K562 (cell line): ENCODE measurements at regions not wholly inside any gene's neighbourhood (a gene's known extent, or its start where the extent isn't known, plus 50 kb on each side); places are given as distances from the start of the nearest gene placed in this dataset.

Experiments
- AFF1 ChIP-seq, 2 experiments: fragments of 450-650 bp; IDR thresholded peaks; 2 replicates each; pipeline ENCODE4 v1.6.1; 2018; ENCODE audit warnings: mild to moderate bottlenecking in 2 of 2, low read depth in 1 of 2; ENCODE audit not compliant: partially characterized antibody in 2 of 2
- ATF3 ChIP-seq, 2 experiments: fragments of 450-650 bp in 1 of 2; sonication (generic) in 1 of 2; formaldehyde crosslinking in 1 of 2; IDR thresholded peaks in 1 of 2; conservative IDR thresholded peaks in 1 of 2; 2 replicates each; pipeline versions ENCODE4 v1.6.1 to v1.8.1; 2016 to 2023; ENCODE audit warnings: mild to moderate bottlenecking in 2 of 2, moderate library complexity in 2 of 2, inconsistent platforms in 1 of 2, missing genetic modification reagents in 1 of 2
- FOXA3 ChIP-seq, 2 experiments: fragments of 450-650 bp in 1 of 2; sonication (generic) in 1 of 2; formaldehyde crosslinking; IDR thresholded peaks in 1 of 2; conservative IDR thresholded peaks in 1 of 2; 2 replicates each; pipeline versions ENCODE4 v1.4.0 to v1.8.0; 2020 to 2022; ENCODE audit warnings: mild to moderate bottlenecking in 2 of 2, missing genetic modification reagents in 1 of 2
- FOXJ3 ChIP-seq: sonication (generic); formaldehyde crosslinking; IDR thresholded peaks from 2 replicates; pipeline ENCODE4 v1.4.0; 2020; ENCODE audit warnings: mild to moderate bottlenecking, missing genetic modification reagents
- PHF21A ChIP-seq: fragments of 450-650 bp; IDR thresholded peaks from 2 replicates; pipeline ENCODE4 v1.6.1; 2017; ENCODE audit warnings: low read depth, borderline replicate concordance
- REST ChIP-seq, 2 experiments: fragments of 450-650 bp; formaldehyde crosslinking in 1 of 2; IDR thresholded peaks; 2 replicates each; pipeline versions ENCODE4 v1.4.0 to v1.6.1; 2014 to 2020; ENCODE audit warnings: mild to moderate bottlenecking in 2 of 2, borderline replicate concordance in 1 of 2, low read depth in 1 of 2
- SMARCE1 ChIP-seq: fragments of 450-650 bp; IDR thresholded peaks from 2 replicates; pipeline ENCODE4 v1.7.1; 2016; ENCODE audit warnings: mild to moderate bottlenecking
- ZBTB17 ChIP-seq: fragments of 450-650 bp; formaldehyde crosslinking; IDR thresholded peaks from 2 replicates; pipeline ENCODE4 v1.4.0; 2020; ENCODE audit warnings: mild to moderate bottlenecking

GRCh38 chr6:26197933-26198721, 110.9 kb downstream of the HFE start (continued):
- TF ChIP-seq ATF3 (IDR thresholded peaks at IDR 0.05) (no peak), ATF3 (CRISPR knock-in tag; conservative IDR thresholded peaks at IDR 0.05) (no peak), REST (IDR thresholded peaks at IDR 0.05; ENCODE audit: borderline replicate concordance) (no peak), REST (CRISPR knock-in tag; IDR thresholded peaks at IDR 0.05; ENCODE audit: low read depth) (0 out of 2 replicates have a peak, but pooled peaks have one; percentile 30), ZBTB17 (CRISPR knock-in tag) (0 out of 2 replicates have a peak, but pooled peaks have one; percentile 21), SMARCE1 (no peak), AFF1 (IDR thresholded peaks at IDR 0.05; ENCODE audit: low read depth in 1 of 2, partially characterized antibody in 2 of 2) (peak in 1 of 2 experiments; percentile 2), PHF21A (no peak), FOXJ3 (CRISPR knock-in tag) (no peak), FOXA3 (CRISPR knock-in tag; conservative IDR thresholded peaks at IDR 0.05 in 1 of 2, IDR thresholded peaks at IDR 0.05 in 1 of 2) (peak in 1 of 2 experiments; percentile 54; a peak in 2 of 4 replicates)
